ENCODE measurements at regions not wholly inside any gene's neighbourhood (a gene's known extent, or its start where the extent isn't known, plus 50 kb on each side); places are given as distances from the start of the nearest gene placed in this dataset.

GRCh38 chr13:90447034-90447733, 900.3 kb upstream of the MIR17HG start:
- TF ChIP-seq POLR2A (IDR thresholded peaks at IDR 0.05): no peak
- no peak for TF ChIP-seq CTCF (IDR thresholded peaks at IDR 0.05)
- TF ChIP-seq EP300 (IDR thresholded peaks at IDR 0.05; ENCODE audit: low read depth): no peak
- no peak for TF ChIP-seq POLR2AphosphoS5 (IDR thresholded peaks at IDR 0.05)
